ENCODE measurements at regions not wholly inside any gene's neighbourhood (a gene's known extent, or its start where the extent isn't known, plus 50 kb on each side); places are given as distances from the start of the nearest gene placed in this dataset.

- peaks cover 1% of the 10 kb centered on the region for H3K9me3 Mint-ChIP-seq
- H3K36me3 Mint-ChIP-seq (ENCODE audit: low read depth) = no peaks in the 10 kb centered on the region
- H3K4me1 Mint-ChIP-seq (ENCODE audit: low read depth) = no peaks in the 10 kb centered on the region
- H3K4me3 Mint-ChIP-seq = no peak overlapping the region
- intact Hi-C loops (cut with micrococcal nuclease) = no loop called here
- H3K27ac Mint-ChIP-seq = no peak overlapping the region
- no peak for DNase-seq
- CTCF ChIA-PET = no interaction called here
- H3K27me3 Mint-ChIP-seq (ENCODE audit: low read depth) = no peaks in the 10 kb centered on the region
These were observed 648.3 kb upstream of the CFAP20DC start for GRCh38 chr3:59698091-59698490.

GRCh38 chr3:59696783-59697182, 647.0 kb upstream of the CFAP20DC start:
- CTCF ChIA-PET = no interaction called here
- Mint-ChIP-seq H3K4me1 (ENCODE audit: low read depth) (no peaks in the 10 kb centered on the region), H3K27ac (no peak overlapping the region), H3K36me3 (ENCODE audit: low read depth) (peaks cover 1% of the 10 kb centered on the region), H3K27me3 (ENCODE audit: low read depth) (no peaks in the 10 kb centered on the region), H3K4me3 (no peak overlapping the region), H3K9me3 (peaks cover 1% of the 10 kb centered on the region)
- DNase-seq = no peak
- intact Hi-C loops (cut with micrococcal nuclease) = no loop called here

- Mint-ChIP-seq H3K27ac (no peak overlapping the region), H3K27me3 (ENCODE audit: low read depth) (no peaks in the 10 kb centered on the region)
- CTCF ChIA-PET = no interaction called here
These were observed 646.0 kb upstream of the CFAP20DC start for GRCh38 chr3:59695860-59696259.

GRCh38 chr3:59692117-59692516, 642.3 kb upstream of the CFAP20DC start:
- Mint-ChIP-seq H3K4me3 (no peak overlapping the region), H3K36me3 (ENCODE audit: low read depth) (peaks cover 1% of the 10 kb centered on the region), H3K27me3 (ENCODE audit: low read depth) (no peaks in the 10 kb centered on the region), H3K9me3 (peaks cover 1% of the 10 kb centered on the region), H3K4me1 (ENCODE audit: low read depth) (no peaks in the 10 kb centered on the region), H3K27ac (no peak overlapping the region)
- intact Hi-C loops (cut with micrococcal nuclease) = no loop called here
- CTCF ChIA-PET = interaction anchor here (0.7 to 1.2 kb wide), 2 partner anchors 17 to 118 kb away, joined by 3 read pairs; no protein-coding TSS in a partner anchor
- DNase-seq = no peak

More at GRCh38 chr3:59695860-59696259, 646.0 kb upstream of the CFAP20DC start:
- H3K4me3 Mint-ChIP-seq = no peak overlapping the region
- intact Hi-C loops (cut with micrococcal nuclease) = no loop called here
- DNase-seq = no peak
- no peaks in the 10 kb centered on the region for H3K4me1 Mint-ChIP-seq (ENCODE audit: low read depth)
- peaks cover 1% of the 10 kb centered on the region for H3K36me3 Mint-ChIP-seq (ENCODE audit: low read depth)
- H3K9me3 Mint-ChIP-seq = peaks cover 1% of the 10 kb centered on the region

- Mint-ChIP-seq H3K9me3 (no peaks in the 10 kb centered on the region), H3K27me3 (ENCODE audit: low read depth) (no peaks in the 10 kb centered on the region), H3K4me1 (ENCODE audit: low read depth) (no peaks in the 10 kb centered on the region), H3K4me3 (no peak overlapping the region), H3K36me3 (ENCODE audit: low read depth) (peaks cover 1% of the 10 kb centered on the region), H3K27ac (no peak overlapping the region)
- intact Hi-C loops (cut with micrococcal nuclease) = no loop called here
- CTCF ChIA-PET = no interaction called here
- DNase-seq = no peak
These were observed 641.1 kb upstream of the CFAP20DC start for GRCh38 chr3:59690886-59691285.

- intact Hi-C loops (cut with micrococcal nuclease) = no loop called here
- Mint-ChIP-seq H3K4me1 (ENCODE audit: low read depth) (no peaks in the 10 kb centered on the region), H3K4me3 (no peak overlapping the region), H3K27ac (no peak overlapping the region), H3K9me3 (no peaks in the 10 kb centered on the region), H3K27me3 (ENCODE audit: low read depth) (no peaks in the 10 kb centered on the region), H3K36me3 (ENCODE audit: low read depth) (peaks cover 1% of the 10 kb centered on the region)
- CTCF ChIA-PET = no interaction called here
- DNase-seq = no peak
These were observed 638.8 kb upstream of the CFAP20DC start for GRCh38 chr3:59688636-59689035.

- DNase-seq = no peak
- no peaks in the 10 kb centered on the region for H3K4me1 Mint-ChIP-seq (ENCODE audit: low read depth)
- H3K36me3 Mint-ChIP-seq (ENCODE audit: low read depth) = no peaks in the 10 kb centered on the region
- H3K27me3 Mint-ChIP-seq (ENCODE audit: low read depth) = no peaks in the 10 kb centered on the region
- CTCF ChIA-PET = no interaction called here
- H3K9me3 Mint-ChIP-seq = no peaks in the 10 kb centered on the region
- no peak overlapping the region for H3K4me3 Mint-ChIP-seq
- intact Hi-C loops (cut with micrococcal nuclease) = no loop called here
- H3K27ac Mint-ChIP-seq = no peak overlapping the region
These were observed 635.6 kb upstream of the CFAP20DC start for GRCh38 chr3:59685432-59685831.

- Mint-ChIP-seq H3K27me3 (ENCODE audit: low read depth) (no peaks in the 10 kb centered on the region), H3K27ac (no peak overlapping the region), H3K36me3 (ENCODE audit: low read depth) (no peaks in the 10 kb centered on the region), H3K4me1 (ENCODE audit: low read depth) (no peaks in the 10 kb centered on the region), H3K9me3 (no peaks in the 10 kb centered on the region), H3K4me3 (no peak overlapping the region)
- intact Hi-C loops (cut with micrococcal nuclease) = no loop called here
- CTCF ChIA-PET = no interaction called here
- no peak for DNase-seq
These were observed 634.9 kb upstream of the CFAP20DC start for GRCh38 chr3:59684766-59685165.

GRCh38 chr3:59680919-59681318, 631.1 kb upstream of the CFAP20DC start:
- DNase-seq = no peak
- Mint-ChIP-seq H3K4me1 (ENCODE audit: low read depth) (no peaks in the 10 kb centered on the region), H3K36me3 (ENCODE audit: low read depth) (no peaks in the 10 kb centered on the region), H3K27me3 (ENCODE audit: low read depth) (no peaks in the 10 kb centered on the region), H3K4me3 (no peak overlapping the region), H3K9me3 (no peaks in the 10 kb centered on the region), H3K27ac (no peak overlapping the region)
- intact Hi-C loops (cut with micrococcal nuclease) = no loop called here
- CTCF ChIA-PET = no interaction called here

- no peaks in the 10 kb centered on the region for H3K9me3 Mint-ChIP-seq
- CTCF ChIA-PET = no interaction called here
- H3K4me1 Mint-ChIP-seq (ENCODE audit: low read depth) = no peaks in the 10 kb centered on the region
- H3K27me3 Mint-ChIP-seq (ENCODE audit: low read depth) = no peaks in the 10 kb centered on the region
- H3K4me3 Mint-ChIP-seq = no peak overlapping the region
- H3K36me3 Mint-ChIP-seq (ENCODE audit: low read depth) = no peaks in the 10 kb centered on the region
- intact Hi-C loops (cut with micrococcal nuclease) = no loop called here
- DNase-seq = no peak
- no peak overlapping the region for H3K27ac Mint-ChIP-seq
These were observed 628.2 kb upstream of the CFAP20DC start for GRCh38 chr3:59677747-59678702.

GRCh38 chr3:59675495-59675894, 625.7 kb upstream of the CFAP20DC start:
- H3K9me3 Mint-ChIP-seq = no peaks in the 10 kb centered on the region
- CTCF ChIA-PET = no interaction called here
- DNase-seq = no peak
- no peaks in the 10 kb centered on the region for H3K4me1 Mint-ChIP-seq (ENCODE audit: low read depth)
- H3K4me3 Mint-ChIP-seq = no peak overlapping the region
- H3K36me3 Mint-ChIP-seq (ENCODE audit: low read depth) = no peaks in the 10 kb centered on the region
- H3K27ac Mint-ChIP-seq = no peak overlapping the region
- no peaks in the 10 kb centered on the region for H3K27me3 Mint-ChIP-seq (ENCODE audit: low read depth)
- intact Hi-C loops (cut with micrococcal nuclease) = no loop called here

GRCh38 chr3:59663076-59663850, 613.4 kb upstream of the CFAP20DC start:
- CTCF ChIA-PET = no interaction called here
- Mint-ChIP-seq H3K36me3 (ENCODE audit: low read depth) (no peaks in the 10 kb centered on the region), H3K27me3 (ENCODE audit: low read depth) (no peaks in the 10 kb centered on the region), H3K9me3 (peaks cover 1% of the 10 kb centered on the region), H3K4me1 (ENCODE audit: low read depth) (no peaks in the 10 kb centered on the region), H3K4me3 (no peak overlapping the region), H3K27ac (no peak overlapping the region)
- no peak for DNase-seq
- intact Hi-C loops (cut with micrococcal nuclease) = no loop called here

Measured in activated naive CD4-positive, alpha-beta T cell treated with anti-CD3 and anti-CD28 coated beads for 36 hours (primary cell).